ENCODE measurements at regions not wholly inside any gene's neighbourhood (a gene's known extent, or its start where the extent isn't known, plus 50 kb on each side); places are given as distances from the start of the nearest gene placed in this dataset.

- no peak for TF ChIP-seq POLR2A (IDR thresholded peaks at IDR 0.05)
- no peak for TF ChIP-seq CTCF (IDR thresholded peaks at IDR 0.05)
- TF ChIP-seq EP300 (IDR thresholded peaks at IDR 0.05) = no peak
Observed at GRCh38 chr12:98422812-98423211, 92.6 kb upstream of the TMPO start.

All from tibial nerve (tissue), 4 donors.